Stimulated activated CD8-positive, alpha-beta memory T cell treated with anti-CD3 and anti-CD28 coated beads, Interleukin-4, amount 100 ng/mL, for 1 hour (primary cell): ENCODE measurements at regions not wholly inside any gene's neighbourhood (a gene's known extent, or its start where the extent isn't known, plus 50 kb on each side); places are given as distances from the start of the nearest gene placed in this dataset.
"Not testable (repeated sequence)": the region's sequence is repeated elsewhere in the genome, so short reads cannot be mapped to it uniquely, and the experiment has no call there.

Source experiments
- DNase-seq, 2 donors: peaks; one replicate each; pipeline ENCODE4 v3.0.0-alpha.2; 2020; ENCODE audit warnings: low read depth in 2 of 2, low spot score in 1 of 2

DNA sequence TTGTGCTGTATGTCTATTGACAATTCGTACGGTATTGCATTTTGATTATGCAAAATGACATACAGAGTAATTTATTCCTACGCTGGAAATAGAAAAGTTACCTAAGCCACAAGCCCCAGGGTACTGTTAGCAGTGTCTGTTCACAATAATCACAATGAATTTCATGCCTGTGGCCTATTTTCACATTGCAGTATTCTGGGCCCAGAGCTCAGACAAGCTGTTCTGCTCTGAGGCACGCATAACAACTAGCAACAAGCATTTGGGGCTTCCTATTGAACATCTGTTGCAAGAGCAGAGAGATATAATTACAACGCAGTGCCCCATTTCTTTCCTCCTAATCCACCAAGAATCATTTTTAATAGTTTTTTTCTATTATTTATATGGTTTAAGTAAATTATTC is 158.9 kb upstream of the SGCG start:
- no peak for DNase-seq

DNA sequence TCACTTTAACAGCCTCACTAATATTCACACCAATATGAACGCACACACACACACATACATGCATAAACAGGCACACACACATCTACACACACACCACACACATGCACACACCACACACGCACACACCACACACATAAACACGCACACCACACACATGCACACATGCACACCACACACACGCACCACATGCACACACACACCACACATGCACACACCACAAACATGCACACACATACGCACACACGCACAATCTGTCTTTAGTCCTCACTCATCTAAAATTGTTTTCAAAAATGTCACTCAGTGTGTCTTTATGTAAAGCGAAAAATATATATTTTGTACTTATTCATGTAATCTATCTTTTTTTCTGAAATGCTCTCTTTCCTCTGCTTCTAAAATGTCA is 158.1 kb upstream of the SGCG start:
- no peak for DNase-seq

DNA sequence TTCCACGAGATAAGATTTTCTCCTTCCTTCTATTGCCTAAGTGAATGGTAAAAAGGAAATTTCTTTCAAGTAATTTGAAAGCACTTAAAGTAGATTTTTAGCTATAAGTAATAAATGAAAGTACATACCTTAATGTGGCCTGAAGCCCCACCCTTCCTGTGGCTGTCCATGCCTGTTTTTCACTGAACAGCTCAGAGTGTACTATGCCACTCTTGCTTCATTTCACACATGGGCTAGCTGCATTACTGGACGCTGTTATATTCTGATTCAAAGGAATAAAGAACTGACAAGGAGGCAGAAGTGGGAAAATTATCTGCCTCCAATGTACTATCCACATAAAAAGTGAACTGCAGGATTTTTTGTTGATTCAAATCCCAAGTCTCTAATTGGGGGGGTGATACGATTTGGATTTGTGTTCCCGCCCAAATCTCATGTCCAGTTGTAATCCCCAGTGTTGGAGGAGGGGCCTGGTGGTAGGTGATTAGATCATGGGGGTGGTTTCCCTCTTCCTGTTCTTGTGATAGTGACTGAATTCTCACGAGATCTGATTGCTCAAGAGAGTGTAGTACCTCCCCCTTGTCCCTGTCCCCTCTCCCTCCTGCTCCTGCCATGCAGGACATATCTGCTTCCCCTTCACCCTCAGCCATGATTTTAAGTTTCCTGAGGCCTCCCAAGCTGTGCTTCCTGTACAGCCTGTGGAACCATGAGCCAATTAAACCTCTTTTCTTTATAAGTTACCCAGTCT is 154.7 kb upstream of the SGCG start:
- no peak for DNase-seq

DNA sequence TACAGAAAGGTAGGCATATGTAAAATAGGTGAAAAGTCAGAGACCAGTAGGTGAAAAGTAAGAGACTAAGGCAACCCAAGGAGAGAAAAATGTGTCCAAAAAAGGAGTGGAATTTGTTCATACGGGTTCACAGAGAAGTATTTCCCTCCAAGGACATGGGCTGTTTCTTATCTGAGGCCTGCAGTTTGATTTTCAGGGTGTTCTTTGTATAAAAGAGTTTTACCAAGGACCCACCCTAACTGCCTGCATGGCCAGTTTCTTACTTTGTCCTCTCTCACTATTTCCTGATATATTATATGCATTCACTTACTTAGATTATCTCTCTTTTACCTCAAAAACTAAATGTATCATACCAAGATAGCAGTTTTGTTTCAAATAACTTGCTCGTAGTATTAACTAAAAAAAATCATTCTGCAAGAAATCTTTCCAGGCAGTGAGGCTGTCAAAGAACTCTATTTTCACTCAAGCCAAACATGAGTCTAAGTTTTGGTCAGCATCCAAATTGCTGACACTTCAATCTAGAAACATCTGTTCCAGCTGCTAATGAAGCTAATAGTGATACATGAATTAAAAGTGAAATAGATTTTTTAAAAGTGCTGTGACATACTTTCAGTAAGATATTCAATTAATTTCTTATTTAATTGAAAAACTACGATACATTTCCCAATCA is 141.4 kb upstream of the SGCG start:
- no peak for DNase-seq

DNA sequence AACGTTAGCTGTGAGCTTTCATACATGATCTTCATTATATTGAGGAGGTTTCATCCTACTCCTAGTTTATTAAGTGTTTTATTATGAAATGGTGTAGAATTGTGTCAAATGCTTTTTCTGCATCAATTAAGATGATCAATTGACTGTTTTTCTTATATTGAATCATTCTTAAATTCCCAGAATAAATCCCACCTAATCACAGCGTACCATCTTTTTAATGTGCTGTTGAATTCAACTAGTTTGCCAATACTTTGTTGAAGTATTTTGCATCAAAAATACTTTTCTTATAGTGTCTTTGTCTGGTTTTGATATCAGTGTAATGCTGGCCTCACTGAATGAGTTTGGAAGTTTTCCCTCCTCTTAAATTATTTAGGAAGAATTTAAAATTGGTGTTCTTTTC is 138.6 kb upstream of the SGCG start:
- no peak for DNase-seq

DNA sequence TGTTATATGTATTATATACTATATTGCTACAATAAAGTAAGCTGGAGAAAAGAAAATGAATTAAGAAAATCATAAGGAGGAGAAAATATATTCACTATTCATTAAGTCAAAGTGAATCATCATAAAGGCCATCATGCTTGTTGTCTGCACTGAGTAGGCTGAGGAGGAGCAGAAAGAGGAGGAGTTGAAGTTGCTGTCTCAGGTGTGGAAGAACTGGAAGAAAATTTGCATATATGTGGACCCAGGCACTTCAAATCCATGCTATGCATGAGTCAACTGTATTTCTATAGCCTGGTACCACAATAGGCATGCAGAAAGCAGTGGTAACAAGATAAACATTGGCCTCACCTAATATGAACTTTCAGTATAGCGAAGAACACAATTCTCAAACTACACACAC is 135.9 kb upstream of the SGCG start:
- no peak for DNase-seq

DNA sequence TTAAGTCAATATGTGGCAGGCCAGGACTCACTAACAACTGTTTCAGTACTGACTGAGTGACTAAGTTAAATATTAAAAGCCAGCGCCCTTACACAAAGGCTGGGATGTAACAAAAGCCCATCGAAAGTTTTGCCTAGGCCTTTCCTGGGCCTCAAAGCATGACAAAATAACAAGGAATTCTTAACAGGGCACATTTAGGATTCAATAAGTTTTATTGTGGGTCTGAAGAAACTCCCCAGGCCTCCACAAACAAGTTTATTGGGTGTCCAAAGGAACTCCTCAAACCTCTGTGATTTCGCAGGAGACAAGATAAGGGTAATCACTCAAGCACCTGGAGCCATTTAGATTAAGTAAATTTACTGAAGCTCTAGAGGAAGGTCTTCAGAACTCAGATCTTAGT is 130.7 kb upstream of the SGCG start:
- DNase-seq: no peak

DNA sequence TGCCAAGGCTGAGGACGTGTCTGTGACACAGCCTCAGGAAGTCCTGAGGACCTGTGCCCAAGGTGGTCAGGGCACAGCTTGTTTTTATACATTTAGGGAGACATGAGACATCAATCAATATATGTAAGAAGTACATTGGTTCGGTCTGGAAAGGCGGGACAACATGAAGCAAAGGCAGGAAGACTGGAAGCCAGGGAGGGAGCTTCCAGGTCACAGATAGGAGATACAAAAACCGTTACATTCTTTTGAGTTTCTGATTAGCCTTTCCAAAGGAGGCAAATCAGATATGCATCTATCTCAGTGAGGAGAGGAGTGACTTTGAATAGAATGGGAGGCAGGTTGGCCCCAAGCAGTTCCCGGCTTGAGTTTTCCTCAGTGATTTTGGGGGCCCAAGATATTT is 127.1 kb upstream of the SGCG start:
- DNase-seq: not testable (repeated sequence)

DNA sequence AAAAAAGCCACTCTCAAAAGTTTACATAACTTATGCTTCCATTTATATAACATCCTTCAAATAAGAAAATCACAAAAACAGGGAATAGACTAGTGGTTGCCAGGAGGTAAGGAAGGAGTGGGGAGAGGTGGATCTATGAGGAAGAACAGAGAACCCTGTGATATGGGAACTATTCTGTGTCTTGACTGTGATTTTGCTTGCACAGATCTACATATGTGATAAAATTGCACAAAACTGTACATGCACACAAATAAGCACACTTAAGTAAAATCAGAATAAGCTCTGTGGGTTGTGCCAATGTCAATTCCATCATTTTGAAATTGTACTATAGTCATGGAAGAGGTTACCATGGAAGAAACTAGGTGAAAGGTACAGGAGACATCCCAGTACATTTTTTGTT is 121.6 kb upstream of the SGCG start:
- no peak for DNase-seq

DNA sequence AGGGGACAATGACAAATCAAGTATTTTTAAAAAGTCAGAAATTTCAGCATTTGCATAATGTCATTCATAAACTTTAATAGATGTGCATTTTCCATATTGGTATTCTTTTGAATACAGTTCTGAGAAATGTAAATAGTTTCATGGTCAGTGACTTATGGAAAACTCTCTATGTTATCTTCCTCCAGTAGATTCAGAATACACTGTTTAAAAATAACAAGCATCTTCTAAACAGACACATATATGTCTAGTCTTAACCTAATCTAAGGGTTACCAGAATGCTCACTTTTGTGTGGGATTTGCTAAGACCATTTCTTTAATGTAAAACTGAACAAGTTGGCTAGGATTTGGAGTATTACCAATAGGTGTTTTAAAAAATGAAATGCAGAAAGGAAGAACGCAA is 119.8 kb upstream of the SGCG start:
- no peak for DNase-seq

DNA sequence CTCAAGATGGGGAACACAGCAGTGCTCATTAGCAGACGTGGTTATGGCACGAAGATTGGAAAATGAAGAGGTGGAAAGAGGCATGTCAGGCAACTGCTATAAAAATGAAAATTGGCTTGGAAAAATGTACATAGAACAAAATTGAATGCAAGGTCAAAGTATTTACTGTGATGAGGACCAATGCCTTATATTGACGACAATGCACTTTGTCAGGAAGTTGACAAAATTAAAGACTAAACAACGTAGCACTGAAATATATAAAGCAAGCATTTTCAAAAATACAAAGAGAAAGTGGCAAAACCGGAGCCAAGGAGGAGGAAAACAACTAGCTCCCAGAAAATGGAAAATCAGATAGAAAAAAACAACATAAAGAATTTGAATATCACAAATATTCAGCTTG is 113.7 kb upstream of the SGCG start:
- no peak for DNase-seq

DNA sequence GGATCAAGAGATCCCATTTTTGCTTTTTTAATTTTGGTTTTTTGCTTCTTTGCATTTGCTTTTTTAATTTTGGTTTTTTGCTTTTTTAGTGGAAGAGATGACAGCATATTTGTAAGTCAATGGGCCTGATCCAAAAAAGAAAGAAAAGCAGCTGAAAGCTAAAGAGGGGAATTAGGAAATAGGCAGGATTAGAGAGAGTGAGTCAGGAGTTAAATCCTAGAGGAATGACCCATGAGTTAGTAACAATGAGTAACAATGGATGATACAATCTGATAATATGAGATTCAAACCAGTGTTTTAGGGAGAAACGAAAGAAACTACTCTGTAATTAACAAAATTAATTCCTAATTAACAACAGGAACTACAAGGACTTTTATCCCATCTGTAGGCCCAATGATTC is 111.2 kb upstream of the SGCG start:
- no peak for DNase-seq

DNA sequence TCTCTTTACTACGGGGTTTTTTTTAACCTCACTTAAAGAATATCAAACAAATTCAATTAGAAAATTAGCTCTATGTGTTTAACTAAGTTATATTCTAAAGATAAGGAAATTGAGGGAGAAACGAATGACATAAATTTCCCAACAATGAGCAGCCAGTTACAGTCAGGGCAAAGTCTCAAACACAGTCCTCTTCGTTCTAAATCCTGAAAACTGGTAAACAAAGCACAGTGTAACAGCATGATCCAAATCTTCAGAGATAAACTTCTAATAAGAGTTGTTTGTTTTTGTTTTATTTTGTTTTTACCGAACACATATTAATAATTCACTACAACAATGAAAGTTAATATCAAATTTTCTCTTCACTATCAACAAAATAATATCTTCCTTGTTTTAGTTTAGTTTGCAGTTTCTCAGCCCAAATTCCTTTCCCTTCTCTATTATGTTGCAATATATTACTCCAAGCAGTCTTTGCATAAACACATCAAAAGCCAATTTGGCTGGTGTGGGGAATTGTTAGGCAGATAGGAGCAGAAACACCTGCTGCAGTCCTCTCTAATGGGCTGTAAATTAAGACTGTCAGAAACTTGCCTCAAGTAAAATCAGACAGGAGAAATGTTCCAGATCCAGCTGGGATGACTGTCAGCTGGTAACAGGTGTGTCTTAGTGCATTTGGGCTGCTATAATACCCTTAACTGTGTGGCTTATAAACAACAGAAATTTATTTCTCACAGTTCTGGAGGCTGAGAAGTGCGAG is 106.5 kb upstream of the SGCG start:
- no peak for DNase-seq

DNA sequence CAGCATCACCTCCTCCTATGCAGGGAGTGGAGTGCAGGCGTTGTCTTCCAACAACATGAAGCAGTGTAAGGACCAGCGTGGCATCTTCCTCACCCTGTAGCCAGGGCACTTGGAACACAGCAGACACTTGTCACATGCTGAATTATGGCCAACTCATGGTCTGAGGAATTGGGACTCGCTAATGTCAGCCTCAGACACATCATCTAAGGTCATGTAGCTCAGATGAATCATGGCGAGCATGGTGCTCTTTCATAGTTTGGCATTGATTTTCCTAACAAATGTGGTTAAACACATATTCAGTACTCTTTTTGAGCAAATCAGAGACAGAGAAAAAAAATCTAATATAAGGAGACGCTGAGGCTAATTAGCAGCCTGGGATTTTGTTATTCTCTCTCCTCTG is 99.6 kb upstream of the SGCG start:
- no peak for DNase-seq

DNA sequence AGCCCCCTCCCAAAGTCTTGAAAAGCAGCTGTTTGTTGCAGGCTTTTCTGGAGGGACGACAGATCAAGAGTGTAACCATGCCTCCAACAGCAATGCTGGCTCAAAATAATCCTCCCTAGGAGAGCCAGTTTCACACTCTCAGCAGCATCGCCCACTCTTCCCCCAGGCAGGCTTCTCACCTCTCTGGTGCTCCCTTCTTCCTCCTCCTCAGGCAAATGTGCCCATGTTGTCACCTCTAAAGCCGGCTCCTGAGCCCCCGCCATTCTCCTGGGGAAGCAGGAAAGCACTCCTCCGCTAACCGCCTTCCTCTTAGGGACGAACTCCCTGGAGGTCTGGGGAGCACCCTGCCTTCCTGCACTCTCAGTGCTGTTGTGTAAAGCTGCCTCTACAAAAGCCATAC is 98.9 kb upstream of the SGCG start:
- DNase-seq: no peak

DNA sequence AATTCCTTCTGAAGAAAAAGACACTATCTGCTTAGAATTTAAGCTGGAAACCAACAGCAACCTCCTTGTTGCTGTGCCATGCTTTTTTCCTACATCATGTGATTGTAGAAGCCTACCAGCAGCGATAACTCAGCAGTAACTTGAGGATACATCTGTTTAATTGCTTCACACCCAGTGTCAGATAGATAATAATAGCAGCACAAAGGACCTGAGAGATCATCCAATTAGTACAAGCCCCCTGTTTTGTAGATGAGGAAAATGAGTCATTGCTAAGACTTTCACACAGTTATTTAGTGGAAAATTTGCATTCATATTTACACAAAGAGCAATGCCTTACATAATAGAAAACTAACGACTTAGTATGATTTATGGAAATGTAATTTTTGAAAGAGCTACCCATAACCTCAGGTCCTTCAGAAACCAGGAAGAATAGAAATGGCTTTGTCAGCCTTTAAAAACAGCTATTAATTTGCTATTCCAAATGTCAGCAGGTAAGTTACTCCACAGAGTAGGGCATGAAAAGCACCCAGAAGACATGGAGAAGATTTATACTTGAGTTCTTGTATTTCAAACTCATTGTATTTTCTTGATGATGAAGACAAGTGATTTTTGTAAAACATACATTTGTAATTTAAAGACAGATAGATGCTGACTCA is 93.7 kb upstream of the SGCG start:
- DNase-seq: no peak

DNA sequence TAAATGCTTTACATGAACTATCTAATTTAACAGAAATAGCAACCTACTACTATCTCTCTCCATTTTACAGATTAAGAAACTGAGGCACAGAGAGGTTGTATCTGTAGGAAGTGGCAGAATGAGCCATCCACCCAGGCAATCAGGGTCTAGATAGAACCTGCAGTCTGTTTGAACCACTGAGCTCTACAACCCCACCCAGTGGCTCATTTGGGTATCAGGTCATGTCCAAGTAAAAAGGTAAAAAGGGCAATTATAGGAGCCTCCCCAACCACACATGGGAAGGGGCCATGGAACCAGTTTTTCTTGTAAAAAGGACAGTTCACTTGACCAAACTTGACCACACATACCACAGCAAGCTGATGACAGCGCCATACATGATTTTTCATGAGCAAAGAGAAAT is 92.9 kb upstream of the SGCG start:
- no peak for DNase-seq

DNA sequence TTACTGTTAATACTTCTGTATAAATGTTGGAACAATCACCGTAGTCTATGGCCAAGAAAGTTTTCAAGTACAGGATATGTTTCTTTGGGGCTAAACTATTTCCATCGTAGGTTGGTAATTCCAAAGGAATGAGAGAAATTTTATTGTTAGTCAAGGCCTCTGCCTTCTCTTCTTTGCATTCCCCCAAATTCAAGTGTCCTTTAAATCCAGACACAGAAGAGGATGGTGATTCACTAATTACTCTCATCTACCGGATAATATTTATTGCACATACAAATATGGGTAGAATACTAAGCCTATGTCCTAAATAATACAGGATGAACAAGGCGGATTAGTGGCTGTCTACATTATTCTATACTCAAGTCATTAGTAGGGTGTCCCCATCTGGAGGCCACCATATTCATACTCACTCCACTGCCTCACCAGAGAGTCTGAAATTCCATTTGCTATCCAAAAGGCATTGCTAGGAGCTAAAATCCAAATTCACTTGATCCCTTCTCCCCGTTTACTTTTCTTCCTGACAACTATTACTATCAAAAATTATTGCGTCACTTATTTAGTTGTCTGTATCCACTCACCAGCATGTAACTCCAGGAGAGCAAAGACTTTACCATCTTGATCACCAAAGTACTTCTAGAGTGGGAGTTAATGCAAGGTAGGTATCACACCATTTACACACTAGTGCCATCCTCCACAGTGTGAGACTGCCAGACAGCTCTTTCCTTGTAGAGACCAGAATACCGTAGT is 82.4 kb upstream of the SGCG start:
- DNase-seq: no peak

DNA sequence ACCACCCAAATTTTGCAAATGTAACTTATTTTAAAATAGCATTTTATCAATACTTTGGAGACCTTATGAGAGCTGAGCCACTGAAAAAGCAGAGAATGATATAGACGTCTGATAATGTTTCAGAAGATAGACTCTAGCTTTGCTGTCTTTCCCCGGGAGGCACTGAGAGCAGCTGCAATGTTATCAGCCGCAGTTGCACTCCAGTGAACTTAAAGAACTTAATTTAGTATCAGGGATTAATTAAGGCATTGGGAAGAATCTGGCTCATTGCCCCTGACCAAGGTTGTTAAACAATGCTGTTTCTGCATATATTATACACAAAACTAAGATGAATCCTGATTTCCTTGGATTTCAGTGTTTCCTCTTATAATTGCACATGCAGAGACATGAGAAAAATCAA is 75.7 kb upstream of the SGCG start:
- no peak for DNase-seq

DNA sequence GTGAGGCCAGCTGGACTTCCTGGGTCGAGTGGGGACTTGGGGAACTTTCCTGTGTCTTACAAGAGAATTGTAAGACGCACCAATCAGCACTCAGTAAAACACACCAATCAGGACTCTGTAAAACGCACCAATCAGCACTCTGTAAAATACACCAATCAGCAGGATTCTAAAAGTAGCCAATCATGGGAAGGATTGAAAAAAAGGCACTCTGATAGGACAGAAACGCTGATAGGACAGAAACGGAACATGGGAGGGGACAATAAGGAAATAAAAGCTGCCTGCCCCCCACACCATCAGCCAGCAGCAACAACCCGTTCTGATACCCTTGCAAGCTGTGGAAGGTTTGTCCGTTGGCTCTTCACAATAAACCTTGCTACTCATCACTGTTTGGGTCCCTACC is 73.1 kb upstream of the SGCG start:
- no peak for DNase-seq

DNA sequence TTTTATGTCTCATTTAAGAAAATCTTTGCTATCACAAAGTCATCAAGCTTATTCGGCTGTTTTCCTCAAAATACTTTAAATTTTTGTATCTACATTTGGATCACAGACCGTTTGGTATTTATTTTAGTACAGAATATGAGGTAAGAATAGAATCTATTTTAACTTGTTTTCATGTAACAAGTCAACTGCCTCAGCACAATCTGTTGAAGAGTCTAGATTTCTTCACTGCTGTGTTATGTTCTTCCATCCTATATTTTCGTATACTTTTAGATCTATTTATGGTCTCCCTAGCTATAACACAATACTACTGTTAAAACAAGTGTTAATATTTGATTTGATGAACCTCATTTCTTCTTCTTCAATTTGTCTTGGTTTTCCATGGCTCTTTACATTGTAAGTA is 61.6 kb upstream of the SGCG start:
- DNase-seq: no peak
